ENCODE measurements at regions not wholly inside any gene's neighbourhood (a gene's known extent, or its start where the extent isn't known, plus 50 kb on each side); places are given as distances from the start of the nearest gene placed in this dataset.

DNA sequence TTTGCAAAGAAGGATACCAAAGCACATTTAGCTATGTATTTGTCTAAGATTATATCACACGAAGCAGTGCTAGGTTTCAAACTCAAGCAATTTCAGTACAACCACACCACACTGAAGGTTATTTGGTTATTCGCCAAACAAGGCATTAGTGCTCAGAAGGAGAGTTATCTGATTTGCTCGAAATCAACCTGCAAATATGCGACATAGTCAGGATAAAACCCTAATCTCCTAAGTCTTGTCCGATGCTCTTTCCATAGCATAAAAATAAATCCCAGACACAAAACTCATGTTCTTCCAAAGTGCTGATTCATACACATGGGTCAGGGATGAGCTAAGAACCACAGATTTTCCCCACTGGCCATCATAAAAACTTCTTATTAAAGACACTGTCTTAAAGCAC is 1288.0 kb upstream of the SORCS1 start:
- no peak for DNase-seq

DNA sequence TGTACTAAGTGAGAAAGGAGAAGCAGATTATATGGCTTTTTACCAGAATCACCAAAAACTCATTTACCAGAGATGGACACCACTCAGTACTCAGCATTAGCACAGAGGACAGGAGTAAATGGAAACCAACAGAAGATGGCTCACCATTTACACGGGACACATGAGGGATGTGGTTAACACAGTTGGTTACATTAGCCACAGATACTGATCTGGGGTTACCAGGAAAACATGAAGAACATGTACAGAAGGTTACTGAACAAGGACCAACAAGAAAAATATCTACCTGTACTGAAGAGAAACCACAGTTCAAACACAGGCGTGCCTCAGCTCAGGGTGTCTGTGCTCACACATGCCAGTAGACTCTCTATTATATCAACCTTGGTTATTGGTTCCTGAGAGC is 1285.8 kb upstream of the SORCS1 start:
- peak; percentile 42 for DNase-seq

DNA sequence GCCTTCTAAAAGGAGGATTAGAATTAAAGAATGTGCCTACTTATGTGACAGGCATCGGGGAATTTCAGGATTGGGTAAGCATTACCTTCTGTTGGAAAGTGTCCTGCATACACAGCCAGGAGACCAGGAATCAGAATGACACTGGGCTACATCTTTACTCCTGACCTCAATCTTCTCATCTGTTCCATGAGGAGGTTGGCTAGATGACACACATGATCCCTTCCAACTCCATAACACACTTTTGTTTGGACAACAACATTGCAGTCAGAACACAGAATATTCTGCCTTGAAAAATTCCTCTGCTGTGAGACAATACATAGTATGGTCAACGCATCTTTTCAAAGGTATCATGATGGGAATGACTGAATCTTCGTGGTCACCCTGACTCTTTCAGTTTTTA is 1281.2 kb upstream of the SORCS1 start:
- DNase-seq = no peak

DNA sequence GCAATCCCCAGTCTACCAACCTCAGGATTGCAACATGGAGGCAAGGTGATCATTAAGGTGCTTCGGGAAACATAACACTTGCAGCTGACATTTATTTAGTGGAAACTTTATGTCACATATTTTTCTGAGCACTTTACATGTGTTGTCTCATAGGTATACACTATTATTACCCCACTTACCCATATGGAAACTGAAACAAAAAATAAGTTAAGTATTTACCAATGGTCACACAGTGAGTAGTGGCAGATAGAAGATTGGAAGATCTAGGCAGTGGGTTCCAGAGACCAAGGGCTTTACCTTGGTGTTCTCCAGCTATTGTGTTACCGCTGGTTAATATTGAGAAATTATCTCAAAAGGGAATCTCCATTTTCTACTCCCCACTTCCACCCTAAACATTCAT is 1279.1 kb upstream of the SORCS1 start:
- DNase-seq = no peak

DNA sequence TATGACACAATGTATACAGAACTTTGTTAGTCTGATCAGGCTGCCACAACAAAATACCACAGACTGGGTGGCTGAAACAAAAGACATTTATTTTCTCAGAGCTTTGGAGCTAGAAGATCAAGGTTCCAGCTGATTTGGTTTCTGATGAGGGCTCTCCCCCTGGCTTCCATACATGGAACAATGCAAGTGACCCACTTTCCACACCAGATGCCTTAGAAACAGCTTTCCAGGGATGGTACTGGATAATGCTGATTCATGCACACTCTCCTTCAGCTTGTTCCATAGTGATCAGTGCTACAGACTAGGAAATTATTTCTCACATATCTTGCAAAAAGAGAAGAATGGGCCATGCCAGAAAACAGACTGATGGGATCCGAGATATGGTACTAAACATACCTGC is 1274.9 kb upstream of the SORCS1 start:
- no peak for DNase-seq

GRCh38 chr10:108436096-108436495 is 1271.6 kb upstream of the SORCS1 start:
- no peak for DNase-seq

DNA sequence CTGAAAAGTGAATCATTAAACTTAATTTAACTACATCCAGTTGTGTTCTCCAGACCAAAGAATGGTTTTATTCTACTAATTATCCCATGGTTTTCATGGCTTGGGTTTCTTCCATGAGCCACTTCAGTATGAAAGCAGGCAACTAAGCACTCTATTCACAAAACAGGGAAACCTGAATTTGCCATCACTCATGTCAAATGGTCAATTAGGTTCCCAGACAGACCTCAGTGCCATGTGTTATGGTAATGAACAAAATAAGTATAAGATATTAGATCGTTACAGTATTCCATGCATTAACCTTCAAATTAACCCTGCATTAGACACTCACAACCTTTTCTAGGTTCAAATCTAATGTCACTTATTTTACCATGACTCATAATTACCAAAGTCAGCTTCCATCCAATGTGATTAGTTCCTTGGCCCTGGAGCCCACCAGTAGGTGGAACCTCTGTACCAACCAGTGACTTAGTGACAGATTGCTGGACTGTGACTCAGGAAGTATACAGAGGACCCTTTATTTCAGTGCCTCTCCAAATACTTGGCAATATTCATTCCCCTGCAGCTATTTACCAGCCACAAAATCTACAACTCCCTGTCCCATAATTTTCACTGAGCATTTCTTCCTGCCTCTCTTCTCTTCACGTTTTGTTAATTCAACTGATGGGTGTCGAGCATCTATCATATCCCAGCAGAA is 1270.2 kb upstream of the SORCS1 start:
- DNase-seq = no peak

- no peak for DNase-seq
Measured at GRCh38 chr10:108427146-108427545, 1262.6 kb upstream of the SORCS1 start.

DNA sequence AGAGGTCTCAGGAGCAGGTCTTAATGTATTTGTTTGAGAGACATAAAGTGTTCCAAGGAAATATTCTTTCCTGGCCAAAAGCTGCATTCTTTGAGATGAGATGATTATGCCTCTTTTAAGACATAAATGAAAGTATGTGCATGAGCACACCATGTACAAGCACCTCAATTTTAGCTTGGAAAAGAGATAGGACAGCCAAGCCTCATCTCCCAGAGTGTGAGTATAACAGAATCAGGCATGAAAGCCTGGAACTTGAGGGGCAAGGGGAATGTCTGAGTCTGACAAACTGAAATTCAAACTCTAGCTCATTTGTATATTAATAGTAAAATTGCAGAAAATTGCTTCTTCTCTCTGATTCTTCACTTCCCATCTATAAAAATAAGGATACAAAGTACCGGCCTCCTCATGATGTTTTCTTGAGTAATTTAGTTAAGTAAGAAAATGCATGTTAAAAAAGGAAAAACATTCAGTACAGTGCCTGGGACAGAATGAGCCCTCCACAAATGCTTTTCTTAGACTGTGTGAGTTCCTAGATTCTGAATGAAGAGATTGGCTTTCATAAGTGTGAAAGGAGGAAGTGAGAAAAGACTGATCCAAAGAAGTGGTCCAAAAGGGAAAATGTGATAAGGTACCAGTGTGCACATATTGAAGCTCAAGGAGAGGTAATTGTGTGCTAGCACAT is 1260.9 kb upstream of the SORCS1 start:
- DNase-seq = no peak

GRCh38 chr10:108424656-108425055 is 1260.2 kb upstream of the SORCS1 start:
- no peak for DNase-seq

GRCh38 chr10:108422286-108422685 is 1257.8 kb upstream of the SORCS1 start:
- no peak for DNase-seq

DNA sequence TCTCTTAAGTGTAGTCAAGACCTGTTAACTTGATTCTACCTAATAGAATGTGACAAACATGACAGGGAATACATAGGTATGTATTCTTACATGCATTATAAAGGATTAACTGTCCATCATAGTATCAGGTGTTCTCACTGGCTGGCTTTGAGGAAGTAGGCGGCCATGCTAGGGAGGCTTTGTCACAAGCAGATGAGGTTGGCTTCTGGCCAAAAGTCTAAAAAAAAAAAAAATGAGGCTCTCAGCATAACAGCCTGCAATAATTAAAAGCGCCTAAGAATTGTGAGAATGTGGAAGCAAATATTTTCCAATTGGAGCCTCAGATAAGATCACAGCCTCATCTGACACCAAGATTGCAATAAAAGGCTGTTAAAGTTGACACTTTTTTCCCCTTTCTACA is 1256.8 kb upstream of the SORCS1 start:
- peak; percentile 27 for DNase-seq

- no peak for DNase-seq
Measured at GRCh38 chr10:108413954-108414353, 1249.4 kb upstream of the SORCS1 start.

DNA sequence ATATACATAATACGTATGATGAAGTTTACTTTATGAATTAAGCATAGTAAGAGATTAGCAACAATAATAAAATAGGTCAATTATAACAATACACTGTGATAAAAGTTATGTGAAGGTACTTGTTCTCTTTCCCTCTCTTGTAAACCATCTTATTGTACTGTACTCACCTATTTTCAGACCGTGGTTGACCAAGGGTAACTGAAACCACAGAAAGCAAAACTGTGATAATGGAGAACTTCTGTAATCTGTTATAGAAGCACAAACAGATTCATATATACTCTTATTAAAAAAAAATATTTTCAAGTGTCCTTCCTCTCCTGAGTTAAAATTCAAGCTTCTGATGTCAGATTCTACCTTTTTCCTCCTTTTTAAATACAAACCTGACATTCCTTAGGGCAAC is 1247.8 kb upstream of the SORCS1 start:
- no peak for DNase-seq

DNA sequence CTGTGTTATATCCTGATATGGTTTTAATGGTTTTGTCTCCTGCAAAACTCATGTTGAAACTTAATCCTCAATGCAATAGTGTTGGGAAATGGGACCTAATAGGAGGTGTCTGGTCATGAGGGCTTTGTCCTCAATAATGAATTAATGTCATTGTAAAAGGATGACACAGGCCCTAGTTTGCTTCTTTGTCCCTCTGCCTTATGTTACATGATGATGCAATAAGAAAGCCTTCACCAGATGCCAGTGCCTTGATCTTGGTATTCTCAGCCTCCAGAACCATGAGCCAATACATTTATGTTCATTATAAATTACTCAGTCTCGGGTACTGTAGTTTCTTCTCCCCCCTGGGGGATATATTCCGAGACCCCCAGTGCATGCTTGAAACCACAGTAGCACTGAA is 1247.4 kb upstream of the SORCS1 start:
- DNase-seq = no peak

GRCh38 chr10:108411206-108411605 is 1246.7 kb upstream of the SORCS1 start:
- peak; percentile 22 for DNase-seq

DNA sequence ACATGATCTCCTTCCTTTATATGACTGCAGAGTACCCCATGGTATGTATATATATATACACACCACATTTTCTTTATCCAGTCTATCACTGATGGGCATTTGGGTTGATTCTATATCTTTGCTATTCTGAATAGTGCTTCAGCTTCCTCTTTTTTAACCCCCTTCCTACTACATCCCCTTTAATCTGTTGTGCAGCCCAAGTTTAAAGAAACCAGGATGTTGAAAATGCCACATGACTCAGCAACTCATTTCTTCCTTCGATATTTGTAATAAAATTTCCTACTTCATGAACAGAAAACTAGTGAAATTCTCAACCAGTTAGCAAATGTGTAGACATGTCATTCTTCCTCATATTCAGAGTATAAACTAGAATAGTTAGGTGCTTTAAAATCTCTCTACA is 1245.7 kb upstream of the SORCS1 start:
- DNase-seq = peak; percentile 41

- DNase-seq = no peak
Measured at GRCh38 chr10:108409306-108409705, 1244.8 kb upstream of the SORCS1 start.

- DNase-seq = no peak
Measured at GRCh38 chr10:108404155-108404554, 1239.6 kb upstream of the SORCS1 start.

- DNase-seq = no peak
Measured at GRCh38 chr10:108399465-108399864, 1235.0 kb upstream of the SORCS1 start.

GRCh38 chr10:108393089-108393488 is 1228.6 kb upstream of the SORCS1 start:
- DNase-seq = no peak

DNA sequence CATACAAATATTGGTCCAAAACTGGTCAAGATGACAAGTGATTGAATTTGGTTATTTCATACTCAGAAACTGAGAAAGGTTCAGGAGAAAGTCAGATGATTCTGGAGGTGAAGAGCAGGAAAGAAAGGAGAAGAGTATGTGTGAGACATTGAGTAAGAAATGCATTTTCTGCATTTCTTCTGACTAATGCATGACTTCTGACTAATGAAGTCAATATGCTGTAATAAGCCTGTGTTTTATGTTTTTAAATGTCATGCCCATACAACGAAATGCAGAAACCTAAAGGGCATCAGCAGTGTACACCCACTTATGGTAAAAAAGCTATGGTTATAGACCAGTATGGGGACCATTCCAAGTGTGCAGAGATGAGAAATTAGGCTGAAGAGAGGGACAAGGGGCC is 1227.8 kb upstream of the SORCS1 start:
- DNase-seq = no peak

- DNase-seq = no peak
Measured at GRCh38 chr10:108388706-108389105, 1224.2 kb upstream of the SORCS1 start.

DNA sequence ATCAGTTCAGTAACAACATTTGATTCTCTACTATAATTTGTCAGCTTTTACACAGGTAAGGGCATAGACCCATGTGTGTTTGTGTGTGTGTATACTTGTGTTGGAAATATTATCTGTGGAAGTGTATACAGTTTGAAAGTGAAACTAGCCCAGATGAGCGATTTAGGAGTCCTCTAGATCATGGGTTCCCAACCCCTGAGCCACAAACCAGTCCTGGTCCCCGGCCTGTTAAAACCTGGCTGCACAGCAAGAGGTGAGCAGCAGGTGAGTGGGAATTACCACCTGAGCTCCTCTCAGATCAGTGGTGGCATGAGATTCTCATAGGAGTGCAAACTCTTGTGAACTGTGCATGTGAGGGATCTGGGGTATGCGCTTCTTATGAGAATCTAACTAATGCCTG is 1221.5 kb upstream of the SORCS1 start:
- DNase-seq = no peak

DNA sequence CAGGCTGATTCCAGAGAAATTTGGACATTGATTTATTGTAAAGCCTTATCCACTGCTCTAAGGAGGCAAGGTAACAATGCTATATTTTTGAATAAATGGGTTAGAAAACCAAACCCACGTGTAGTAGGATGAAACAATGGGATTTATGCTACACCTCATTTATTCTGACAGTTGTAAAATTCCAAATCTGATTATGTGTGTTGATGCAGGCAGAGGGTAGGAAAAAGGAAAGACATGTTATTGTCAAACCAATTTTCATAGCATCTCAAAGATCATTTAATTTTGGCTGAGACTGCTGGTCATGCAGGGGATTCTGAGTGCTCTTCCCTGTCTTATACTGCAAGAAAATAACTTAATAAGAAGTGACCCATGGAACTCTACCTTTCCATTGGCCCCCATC is 1219.9 kb upstream of the SORCS1 start:
- no peak for DNase-seq
